ENCODE measurements at regions not wholly inside any gene's neighbourhood (a gene's known extent, or its start where the extent isn't known, plus 50 kb on each side); places are given as distances from the start of the nearest gene placed in this dataset.
A peak's percentile ranks its signal among the peaks of the same experiment; 100 is the strongest.

- TF ChIP-seq CTCF (IDR thresholded peaks at IDR 0.05; ENCODE audit: borderline replicate concordance, control extremely low read depth, extremely low read depth, insufficient read depth, missing control alignments) = no peak
- in situ Hi-C loops (cut with MboI; ENCODE audit: low sequenced_read_pairs, unreplicated experiment) = no loop called here
- DNase-seq (ENCODE audit: low spot score) = no peak
These were observed 120.1 kb upstream of the ZMIZ1 start for GRCh38 chr10:78948621-78949030.

- in situ Hi-C loops (cut with MboI; ENCODE audit: low sequenced_read_pairs, unreplicated experiment) = no loop called here
These were observed 117.8 kb upstream of the ZMIZ1 start for GRCh38 chr10:78950656-78951587.

GRCh38 chr10:78952030-78952429, 116.7 kb upstream of the ZMIZ1 start:
- no peak for TF ChIP-seq CTCF (IDR thresholded peaks at IDR 0.05; ENCODE audit: borderline replicate concordance, control extremely low read depth, extremely low read depth, insufficient read depth, missing control alignments)
- DNase-seq (ENCODE audit: low spot score) = no peak
- in situ Hi-C loops (cut with MboI; ENCODE audit: low sequenced_read_pairs, unreplicated experiment) = no loop called here

More at GRCh38 chr10:78950656-78951587, 117.8 kb upstream of the ZMIZ1 start:
- no peak for DNase-seq (ENCODE audit: low spot score)
- TF ChIP-seq CTCF (IDR thresholded peaks at IDR 0.05; ENCODE audit: borderline replicate concordance, control extremely low read depth, extremely low read depth, insufficient read depth, missing control alignments) = no peak

- TF ChIP-seq CTCF (IDR thresholded peaks at IDR 0.05; ENCODE audit: borderline replicate concordance, control extremely low read depth, extremely low read depth, insufficient read depth, missing control alignments) = no peak
- DNase-seq (ENCODE audit: low spot score) = no peak
- in situ Hi-C loops (cut with MboI; ENCODE audit: low sequenced_read_pairs, unreplicated experiment) = no loop called here
These were observed 116.1 kb upstream of the ZMIZ1 start for GRCh38 chr10:78952686-78953085.

GRCh38 chr10:78953113-78953798, 115.5 kb upstream of the ZMIZ1 start:
- in situ Hi-C loops (cut with MboI; ENCODE audit: low sequenced_read_pairs, unreplicated experiment) = no loop called here
- TF ChIP-seq CTCF (IDR thresholded peaks at IDR 0.05; ENCODE audit: borderline replicate concordance, control extremely low read depth, extremely low read depth, insufficient read depth, missing control alignments) = no peak
- DNase-seq (ENCODE audit: low spot score) = peak; percentile 38

- in situ Hi-C loops (cut with MboI; ENCODE audit: low sequenced_read_pairs, unreplicated experiment) = no loop called here
- DNase-seq (ENCODE audit: low spot score) = no peak
- no peak for TF ChIP-seq CTCF (IDR thresholded peaks at IDR 0.05; ENCODE audit: borderline replicate concordance, control extremely low read depth, extremely low read depth, insufficient read depth, missing control alignments)
These were observed 114.9 kb upstream of the ZMIZ1 start for GRCh38 chr10:78953799-78954297.

Data from GM13976 (cell line).